Thyroid gland (tissue), 4 donors: ENCODE measurements at regions not wholly inside any gene's neighbourhood (a gene's known extent, or its start where the extent isn't known, plus 50 kb on each side); places are given as distances from the start of the nearest gene placed in this dataset.

ENCODE experiments used
- POLR2A ChIP-seq, 2 donors: fragments of 450-650 bp; IDR thresholded peaks; one replicate each; pipeline ENCODE4 v1.6.1; 2017; ENCODE audit warnings: antibody characterized with exemption in 2 of 2, mild to moderate bottlenecking in 2 of 2, moderate library complexity in 1 of 2
- TF ChIP-seq, protein P1 (sequence below), 6 experiments: fragments of 200-600 bp in 3 of 6; fragments of 450-650 bp in 3 of 6; sonication (generic) in 3 of 6; IDR thresholded peaks; one replicate each; pipeline ENCODE4 v1.5.1; 2016 to 2019; ENCODE audit warnings: antibody characterized with exemption in 6 of 6, mild to moderate bottlenecking in 2 of 6, inconsistent platforms in 1 of 6, moderate library complexity in 1 of 6

DNA sequence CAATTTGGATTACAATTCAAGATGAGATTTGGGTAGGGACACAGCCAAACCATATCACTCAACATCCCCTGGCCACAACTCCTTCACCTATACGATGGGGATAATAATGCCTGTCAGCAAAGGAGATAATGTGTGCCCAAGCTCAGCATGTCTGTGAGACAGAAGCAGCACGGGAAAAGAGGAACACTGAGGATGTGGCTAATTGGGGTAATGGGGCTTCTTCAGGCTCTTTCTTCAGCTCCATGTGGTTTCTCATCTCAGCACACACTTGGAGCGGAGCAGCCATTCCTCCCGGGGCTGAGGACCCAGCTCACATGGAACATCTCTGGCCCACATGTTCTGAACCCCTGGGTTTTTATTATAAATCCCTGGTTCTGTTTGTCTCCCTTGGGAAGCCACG is 136.0 kb upstream of the NAMPT start:
- TF ChIP-seq, protein P1, sequence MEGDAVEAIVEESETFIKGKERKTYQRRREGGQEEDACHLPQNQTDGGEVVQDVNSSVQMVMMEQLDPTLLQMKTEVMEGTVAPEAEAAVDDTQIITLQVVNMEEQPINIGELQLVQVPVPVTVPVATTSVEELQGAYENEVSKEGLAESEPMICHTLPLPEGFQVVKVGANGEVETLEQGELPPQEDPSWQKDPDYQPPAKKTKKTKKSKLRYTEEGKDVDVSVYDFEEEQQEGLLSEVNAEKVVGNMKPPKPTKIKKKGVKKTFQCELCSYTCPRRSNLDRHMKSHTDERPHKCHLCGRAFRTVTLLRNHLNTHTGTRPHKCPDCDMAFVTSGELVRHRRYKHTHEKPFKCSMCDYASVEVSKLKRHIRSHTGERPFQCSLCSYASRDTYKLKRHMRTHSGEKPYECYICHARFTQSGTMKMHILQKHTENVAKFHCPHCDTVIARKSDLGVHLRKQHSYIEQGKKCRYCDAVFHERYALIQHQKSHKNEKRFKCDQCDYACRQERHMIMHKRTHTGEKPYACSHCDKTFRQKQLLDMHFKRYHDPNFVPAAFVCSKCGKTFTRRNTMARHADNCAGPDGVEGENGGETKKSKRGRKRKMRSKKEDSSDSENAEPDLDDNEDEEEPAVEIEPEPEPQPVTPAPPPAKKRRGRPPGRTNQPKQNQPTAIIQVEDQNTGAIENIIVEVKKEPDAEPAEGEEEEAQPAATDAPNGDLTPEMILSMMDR (IDR thresholded peaks at IDR 0.05), result no peak
- no peak for TF ChIP-seq POLR2A (IDR thresholded peaks at IDR 0.05)
